Neural cell (in vitro differentiated cells): ENCODE measurements at regions not wholly inside any gene's neighbourhood (a gene's known extent, or its start where the extent isn't known, plus 50 kb on each side); places are given as distances from the start of the nearest gene placed in this dataset.

Experiments
- H2AFZ ChIP-seq: fragments of 200-600, 300-800 bp; sonication (generic), shearing (Covaris generic); 2 replicates; pipeline ENCODE4 v1.6.0; 2014; ENCODE audit warnings: low read depth, mild to moderate bottlenecking, antibody characterized with exemption, low read length, moderate library complexity
- H3F3A ChIP-seq: fragments of 200-600 bp; shearing (Covaris generic); 2 replicates; pipeline ENCODE4 v1.6.1; 2016; ENCODE audit warnings: mild to moderate bottlenecking, moderate library complexity, mixed read lengths, antibody characterized with exemption, low read length; ENCODE audit not compliant: insufficient read depth, poor library complexity, severe bottlenecking
- H3K27ac ChIP-seq: fragments of 200-600, 300-800 bp; sonication (generic), shearing (Covaris generic); 2 replicates; pipeline ENCODE4 v1.5.1; 2014; ENCODE audit warnings: mild to moderate bottlenecking, low read length, moderate library complexity
- H3K27me3 ChIP-seq: fragments of 300-800, 200-600 bp; sonication (generic), shearing (Covaris generic); 2 replicates; pipeline ENCODE4 v1.6.0; 2014; ENCODE audit warnings: mild to moderate bottlenecking, low read depth, low read length, moderate library complexity; ENCODE audit not compliant: insufficient read depth
- H3K36me3 ChIP-seq: fragments of 300-800, 200-600 bp; sonication (generic), shearing (Covaris generic); 2 replicates; pipeline ENCODE4 v1.5.1; 2014; ENCODE audit warnings: mild to moderate bottlenecking, antibody characterized with exemption, low read length, moderate library complexity; ENCODE audit not compliant: insufficient read depth
- H3K4me2 ChIP-seq: fragments of 300-800, 200-600 bp; sonication (generic), shearing (Covaris generic); 2 replicates; pipeline ENCODE4 v1.6.0; 2014; ENCODE audit warnings: mild to moderate bottlenecking, low read length
- H3K4me3 ChIP-seq: fragments of 300-800, 200-600 bp; sonication (generic), shearing (Covaris generic); 2 replicates; pipeline ENCODE4 v1.5.1; 2014; ENCODE audit warnings: mild to moderate bottlenecking, low read length, moderate library complexity
- H3K79me2 ChIP-seq: fragments of 200-600 bp; shearing (Covaris generic); replicated peaks from 2 replicates; pipeline ENCODE4 v1.6.0; 2014; ENCODE audit warnings: mild to moderate bottlenecking, low read length, moderate library complexity; ENCODE audit not compliant: insufficient read depth
- H3K9ac ChIP-seq: fragments of 300-800, 200-600 bp; sonication (generic), shearing (Covaris generic); 2 replicates; pipeline ENCODE4 v1.6.1; 2016; ENCODE audit warnings: mild to moderate bottlenecking, low read length, mixed read lengths
- H3K9me2 ChIP-seq: fragments of 200-600 bp; shearing (Covaris generic); 2 replicates; pipeline ENCODE4 v1.6.1; 2016; ENCODE audit warnings: mild to moderate bottlenecking, low read length, mixed read lengths; ENCODE audit not compliant: insufficient read depth
- H3K9me3 ChIP-seq: fragments of 200-600, 300-800 bp; sonication (generic), shearing (Covaris generic); 2 replicates; pipeline ENCODE4 v1.6.1; 2016; ENCODE audit warnings: mild to moderate bottlenecking, mixed run types, low read length, moderate library complexity, mixed read lengths
- H4K20me1 ChIP-seq: fragments of 200-600 bp; shearing (Covaris generic); 2 replicates; pipeline ENCODE4 v1.6.1; 2016; ENCODE audit warnings: mild to moderate bottlenecking, mixed run types; ENCODE audit not compliant: insufficient read depth
- EP300 ChIP-seq: fragments of 450-650 bp; conservative IDR thresholded peaks from 2 replicates; pipeline ENCODE4 v1.6.1; 2014; ENCODE audit warnings: antibody characterized with exemption, mild to moderate bottlenecking, moderate library complexity; ENCODE audit not compliant: poor library complexity, severe bottlenecking
- EZH2 ChIP-seq: fragments of 200-600, 300-800 bp; shearing (Covaris generic), sonication (generic); IDR thresholded peaks from 2 replicates; pipeline ENCODE4 v1.6.1; 2014; ENCODE audit warnings: antibody characterized with exemption, low read length, borderline replicate concordance, mild to moderate bottlenecking; ENCODE audit not compliant: insufficient read depth, poor library complexity, severe bottlenecking
- MXI1 ChIP-seq: fragments of 450-650 bp; conservative IDR thresholded peaks from 2 replicates; pipeline ENCODE4 v1.6.1; 2014; ENCODE audit warnings: antibody characterized with exemption, mild to moderate bottlenecking; ENCODE audit not compliant: poor library complexity, severe bottlenecking
- POLR2AphosphoS5 ChIP-seq: IDR thresholded peaks from 2 replicates; pipeline ENCODE4 v1.6.1; 2012
- RAD21 ChIP-seq: fragments of 450-650 bp; conservative IDR thresholded peaks from 2 replicates; pipeline ENCODE4 v1.6.1; 2014; ENCODE audit warnings: antibody characterized with exemption, mild to moderate bottlenecking, moderate library complexity
- SMC3 ChIP-seq: fragments of 450-650 bp; conservative IDR thresholded peaks from 2 replicates; pipeline ENCODE4 v1.6.1; 2014; ENCODE audit warnings: antibody characterized with exemption, mild to moderate bottlenecking, moderate library complexity; ENCODE audit not compliant: poor library complexity
- TAF1 ChIP-seq: IDR thresholded peaks from 2 replicates; pipeline ENCODE4 v1.6.1; 2012; ENCODE audit warnings: low read depth
- TF ChIP-seq, protein P1 (sequence below): IDR thresholded peaks from 2 replicates; pipeline ENCODE4 v1.6.1; 2012; ENCODE audit warnings: borderline replicate concordance
- TF ChIP-seq, protein P2 (sequence below): fragments of 450-650 bp; IDR thresholded peaks from 2 replicates; pipeline ENCODE4 v1.5.1; 2014; ENCODE audit warnings: antibody characterized with exemption, mild to moderate bottlenecking, moderate library complexity; ENCODE audit not compliant: poor library complexity, severe bottlenecking

DNA sequence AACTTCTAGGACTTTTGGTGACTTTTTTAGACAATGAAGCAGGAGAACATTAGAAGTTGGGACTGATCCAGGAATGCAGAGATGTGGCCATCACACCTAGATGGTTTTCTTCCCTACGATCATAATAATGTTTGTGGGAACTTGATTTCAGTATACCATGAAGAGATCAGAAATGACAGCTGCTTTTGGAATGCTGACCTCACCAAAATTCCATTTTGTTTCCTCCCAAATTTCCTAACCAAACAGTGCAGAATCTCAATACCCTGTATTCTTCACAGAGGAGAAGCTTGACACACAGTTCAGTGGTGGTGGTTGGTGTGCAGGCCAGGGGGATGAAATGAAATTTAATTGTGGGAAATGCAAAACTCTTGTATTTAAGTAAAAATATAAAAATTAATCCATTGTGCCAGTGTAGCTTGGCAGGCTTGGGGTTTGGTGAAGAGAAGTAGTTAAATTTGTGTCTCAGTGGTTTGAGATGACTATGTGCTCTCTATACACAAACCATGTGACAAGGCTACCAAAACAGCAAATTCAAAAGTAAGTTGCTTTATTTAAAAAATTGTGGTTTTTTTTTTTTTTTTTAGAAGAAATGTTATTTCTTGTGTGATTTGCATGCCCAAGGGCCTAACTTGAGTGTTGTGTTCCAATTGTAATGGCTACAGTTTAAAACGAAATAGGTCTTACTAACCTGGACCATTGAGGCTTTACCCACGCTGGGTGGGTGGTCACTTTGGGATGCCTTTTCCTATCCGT, 252.4 kb downstream of the LPIN1 start:
- no peak overlapping the region for H3K9ac ChIP-seq
- no peak overlapping the region for H3K4me3 ChIP-seq
- H3K9me3 ChIP-seq: no peaks in the 10 kb centered on the region
- no peaks in the 10 kb centered on the region for H3K36me3 ChIP-seq
- H3K27ac ChIP-seq: no peak overlapping the region
- H3K9me2 ChIP-seq: no peaks in the 10 kb centered on the region
- no peak overlapping the region for H2AFZ ChIP-seq
- no peaks in the 10 kb centered on the region for H3F3A ChIP-seq
- no peaks in the 10 kb centered on the region for H3K27me3 ChIP-seq
- no peaks in the 10 kb centered on the region for H3K79me2 ChIP-seq
- H4K20me1 ChIP-seq: no peaks in the 10 kb centered on the region
- TF ChIP-seq POLR2AphosphoS5 (no peak), RAD21 (no peak), SMC3 (no peak), MXI1 (no peak), EP300 (no peak), TAF1 (no peak), EZH2 (no peak)
- TF ChIP-seq, protein P1, sequence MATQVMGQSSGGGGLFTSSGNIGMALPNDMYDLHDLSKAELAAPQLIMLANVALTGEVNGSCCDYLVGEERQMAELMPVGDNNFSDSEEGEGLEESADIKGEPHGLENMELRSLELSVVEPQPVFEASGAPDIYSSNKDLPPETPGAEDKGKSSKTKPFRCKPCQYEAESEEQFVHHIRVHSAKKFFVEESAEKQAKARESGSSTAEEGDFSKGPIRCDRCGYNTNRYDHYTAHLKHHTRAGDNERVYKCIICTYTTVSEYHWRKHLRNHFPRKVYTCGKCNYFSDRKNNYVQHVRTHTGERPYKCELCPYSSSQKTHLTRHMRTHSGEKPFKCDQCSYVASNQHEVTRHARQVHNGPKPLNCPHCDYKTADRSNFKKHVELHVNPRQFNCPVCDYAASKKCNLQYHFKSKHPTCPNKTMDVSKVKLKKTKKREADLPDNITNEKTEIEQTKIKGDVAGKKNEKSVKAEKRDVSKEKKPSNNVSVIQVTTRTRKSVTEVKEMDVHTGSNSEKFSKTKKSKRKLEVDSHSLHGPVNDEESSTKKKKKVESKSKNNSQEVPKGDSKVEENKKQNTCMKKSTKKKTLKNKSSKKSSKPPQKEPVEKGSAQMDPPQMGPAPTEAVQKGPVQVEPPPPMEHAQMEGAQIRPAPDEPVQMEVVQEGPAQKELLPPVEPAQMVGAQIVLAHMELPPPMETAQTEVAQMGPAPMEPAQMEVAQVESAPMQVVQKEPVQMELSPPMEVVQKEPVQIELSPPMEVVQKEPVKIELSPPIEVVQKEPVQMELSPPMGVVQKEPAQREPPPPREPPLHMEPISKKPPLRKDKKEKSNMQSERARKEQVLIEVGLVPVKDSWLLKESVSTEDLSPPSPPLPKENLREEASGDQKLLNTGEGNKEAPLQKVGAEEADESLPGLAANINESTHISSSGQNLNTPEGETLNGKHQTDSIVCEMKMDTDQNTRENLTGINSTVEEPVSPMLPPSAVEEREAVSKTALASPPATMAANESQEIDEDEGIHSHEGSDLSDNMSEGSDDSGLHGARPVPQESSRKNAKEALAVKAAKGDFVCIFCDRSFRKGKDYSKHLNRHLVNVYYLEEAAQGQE: no peak
- TF ChIP-seq, protein P2, sequence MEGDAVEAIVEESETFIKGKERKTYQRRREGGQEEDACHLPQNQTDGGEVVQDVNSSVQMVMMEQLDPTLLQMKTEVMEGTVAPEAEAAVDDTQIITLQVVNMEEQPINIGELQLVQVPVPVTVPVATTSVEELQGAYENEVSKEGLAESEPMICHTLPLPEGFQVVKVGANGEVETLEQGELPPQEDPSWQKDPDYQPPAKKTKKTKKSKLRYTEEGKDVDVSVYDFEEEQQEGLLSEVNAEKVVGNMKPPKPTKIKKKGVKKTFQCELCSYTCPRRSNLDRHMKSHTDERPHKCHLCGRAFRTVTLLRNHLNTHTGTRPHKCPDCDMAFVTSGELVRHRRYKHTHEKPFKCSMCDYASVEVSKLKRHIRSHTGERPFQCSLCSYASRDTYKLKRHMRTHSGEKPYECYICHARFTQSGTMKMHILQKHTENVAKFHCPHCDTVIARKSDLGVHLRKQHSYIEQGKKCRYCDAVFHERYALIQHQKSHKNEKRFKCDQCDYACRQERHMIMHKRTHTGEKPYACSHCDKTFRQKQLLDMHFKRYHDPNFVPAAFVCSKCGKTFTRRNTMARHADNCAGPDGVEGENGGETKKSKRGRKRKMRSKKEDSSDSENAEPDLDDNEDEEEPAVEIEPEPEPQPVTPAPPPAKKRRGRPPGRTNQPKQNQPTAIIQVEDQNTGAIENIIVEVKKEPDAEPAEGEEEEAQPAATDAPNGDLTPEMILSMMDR: no peak
- no peak overlapping the region for H3K4me2 ChIP-seq

DNA sequence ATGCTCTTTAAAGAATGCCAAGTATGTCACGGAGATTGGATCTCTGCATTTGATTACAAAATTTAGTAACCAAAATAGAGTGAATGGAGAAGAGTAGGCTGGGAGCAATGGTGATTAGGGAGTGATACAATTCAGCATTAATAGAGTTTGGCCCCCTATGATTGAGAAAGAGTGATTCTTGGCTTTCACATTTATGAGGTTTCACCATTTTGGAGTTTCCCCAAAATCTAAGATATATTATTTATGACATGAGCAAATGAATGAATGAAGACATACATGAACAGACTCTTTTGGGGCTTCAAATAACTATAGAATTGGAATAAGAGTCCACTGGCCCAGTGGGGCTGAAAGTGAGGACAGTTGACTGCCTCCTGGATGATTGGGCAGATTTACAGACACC, 255.2 kb downstream of the LPIN1 start:
- Histone ChIP-seq H3F3A (no peaks in the 10 kb centered on the region), H2AFZ (no peak overlapping the region), H3K4me2 (no peak overlapping the region), H3K27me3 (no peaks in the 10 kb centered on the region), H3K4me3 (no peak overlapping the region), H3K9ac (no peak overlapping the region), H3K27ac (no peak overlapping the region), H3K9me3 (no peaks in the 10 kb centered on the region), H3K36me3 (no peaks in the 10 kb centered on the region), H3K79me2 (no peaks in the 10 kb centered on the region), H3K9me2 (no peaks in the 10 kb centered on the region), H4K20me1 (no peaks in the 10 kb centered on the region)
- TF ChIP-seq EZH2 (no peak), TAF1 (no peak)

DNA sequence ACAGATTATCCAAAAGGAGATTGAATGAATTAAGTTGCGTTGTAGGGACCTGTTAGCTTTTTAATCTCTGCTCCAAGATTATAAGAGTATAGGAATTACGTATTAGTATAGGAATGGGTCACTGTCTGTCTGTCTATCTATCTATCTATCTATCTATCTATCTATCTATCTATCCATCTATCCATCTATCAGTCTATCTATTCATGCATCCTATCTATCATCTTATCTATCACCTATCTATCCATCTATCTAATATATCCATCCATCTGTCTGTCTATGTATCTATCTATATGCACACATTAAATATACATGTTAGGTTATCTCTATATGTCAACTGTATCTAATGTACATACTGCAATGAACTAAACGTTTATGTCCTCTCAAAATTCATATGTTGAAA, 255.8 kb downstream of the LPIN1 start:
- Histone ChIP-seq H3K9me3 (no peaks in the 10 kb centered on the region), H3K27me3 (no peaks in the 10 kb centered on the region), H3K9me2 (no peaks in the 10 kb centered on the region), H4K20me1 (no peaks in the 10 kb centered on the region), H3K27ac (no peak overlapping the region), H3F3A (no peaks in the 10 kb centered on the region), H2AFZ (no peak overlapping the region), H3K36me3 (no peaks in the 10 kb centered on the region), H3K79me2 (no peaks in the 10 kb centered on the region), H3K4me3 (no peak overlapping the region), H3K9ac (no peak overlapping the region), H3K4me2 (no peak overlapping the region)
- no peak for TF ChIP-seq RAD21
- TF ChIP-seq EP300: no peak
- TF ChIP-seq, protein P2: no peak
- TF ChIP-seq, protein P1: no peak
- TF ChIP-seq MXI1: no peak
- no peak for TF ChIP-seq SMC3
- TF ChIP-seq EZH2: no peak
- TF ChIP-seq POLR2AphosphoS5: no peak
- no peak for TF ChIP-seq TAF1
